ENCODE measurements at regions not wholly inside any gene's neighbourhood (a gene's known extent, or its start where the extent isn't known, plus 50 kb on each side); places are given as distances from the start of the nearest gene placed in this dataset.
"Not testable (repeated sequence)": the region's sequence is repeated elsewhere in the genome, so short reads cannot be mapped to it uniquely, and the experiment has no call there.

DNA sequence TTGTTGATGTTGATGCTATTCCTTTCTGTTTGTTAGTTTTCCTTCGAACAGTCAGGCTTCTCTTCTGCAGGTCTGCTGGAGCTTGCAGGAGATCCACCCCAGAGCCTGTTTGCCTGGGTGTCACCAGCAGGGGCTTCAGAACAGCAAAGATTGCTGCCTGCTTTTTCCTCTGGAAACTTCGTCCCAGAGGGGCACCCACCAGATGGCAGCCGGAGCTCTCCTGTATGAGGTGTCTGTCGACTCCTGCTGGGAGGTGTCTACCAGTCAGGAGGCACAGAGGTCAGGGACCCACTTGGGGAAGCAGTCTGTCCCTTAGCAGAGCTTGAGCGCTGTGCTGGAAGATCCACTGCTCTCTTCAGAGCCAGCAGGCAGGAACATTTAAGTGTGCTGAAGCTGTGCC lies 303.2 kb downstream of the ZIC1 start:
- no peak overlapping the region for H2BK20ac ChIP-seq (ENCODE audit: low read depth, low read length)
- no peaks in the 10 kb centered on the region for H3K79me1 ChIP-seq (ENCODE audit: low read depth in 1 of 2, low read length in 2 of 2)
- TF ChIP-seq RFX5 (IDR thresholded peaks at IDR 0.05; ENCODE audit: low read depth, low read length) (no peak), BHLHE40 (IDR thresholded peaks at IDR 0.05; ENCODE audit: low read depth, low read length) (no peak), MAFK (IDR thresholded peaks at IDR 0.05; ENCODE audit: low read depth, low read length) (no peak), FOS (IDR thresholded peaks at IDR 0.05; ENCODE audit: low read depth, low read length) (no peak)
- TF ChIP-seq, protein P1, sequence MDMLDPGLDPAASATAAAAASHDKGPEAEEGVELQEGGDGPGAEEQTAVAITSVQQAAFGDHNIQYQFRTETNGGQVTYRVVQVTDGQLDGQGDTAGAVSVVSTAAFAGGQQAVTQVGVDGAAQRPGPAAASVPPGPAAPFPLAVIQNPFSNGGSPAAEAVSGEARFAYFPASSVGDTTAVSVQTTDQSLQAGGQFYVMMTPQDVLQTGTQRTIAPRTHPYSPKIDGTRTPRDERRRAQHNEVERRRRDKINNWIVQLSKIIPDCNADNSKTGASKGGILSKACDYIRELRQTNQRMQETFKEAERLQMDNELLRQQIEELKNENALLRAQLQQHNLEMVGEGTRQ (IDR thresholded peaks at IDR 0.05; ENCODE audit: low read depth, low read length): no peak
- DNase-seq: no peak
- no peak overlapping the region for H3K4me3 ChIP-seq (ENCODE audit: insufficient read depth, low read depth, low read length)
- no peak overlapping the region for H3K56ac ChIP-seq (ENCODE audit: extremely low read depth, insufficient read depth, low read length)
- no peak overlapping the region for H3K9ac ChIP-seq (ENCODE audit: low read depth, low read length)
- H4K20me1 ChIP-seq (ENCODE audit: insufficient read depth, low read length): no peaks in the 10 kb centered on the region
- H2BK120ac ChIP-seq (ENCODE audit: low read depth, low read length): no peak overlapping the region
- H3K4me1 ChIP-seq (ENCODE audit: control insufficient read depth, insufficient read depth, low read length): no peaks in the 10 kb centered on the region
- no peaks in the 10 kb centered on the region for H3K27me3 ChIP-seq (ENCODE audit: control insufficient read depth, insufficient read depth, low read length)
- no peak overlapping the region for H2AFZ ChIP-seq (replicated peaks; ENCODE audit: low read length, poor library complexity)
- no peak overlapping the region for H2BK15ac ChIP-seq (ENCODE audit: low read depth, low read length)
- H2BK5ac ChIP-seq (ENCODE audit: low read depth, low read length, poor library complexity, severe bottlenecking): no peak overlapping the region
- H3K27ac ChIP-seq (ENCODE audit: insufficient read depth, low read length): no peak overlapping the region
- H3K4ac ChIP-seq (ENCODE audit: low read depth, low read length): no peak overlapping the region
- H4K8ac ChIP-seq (ENCODE audit: low read depth in 2 of 2, low read length in 2 of 2): no peak overlapping the region
- no peak overlapping the region for H3K4me2 ChIP-seq (ENCODE audit: low read depth, low read length)
- no peak overlapping the region for H2AK5ac ChIP-seq (ENCODE audit: low read depth, low read length)
- no peaks in the 10 kb centered on the region for H3K9me3 ChIP-seq (ENCODE audit: control insufficient read depth, insufficient read depth, low read length)
- no TSS peak for BruUV-seq (replicated peaks)
- H3K23ac ChIP-seq (ENCODE audit: low read depth, low read length): no peak overlapping the region
- ChIA-PET CTCF (no interaction called here), POLR2A (ENCODE audit: unreplicated experiment) (no interaction called here)
- no CpG with 5 or more reads among the region's 5 CpGs for WGBS, 2 experiments (ENCODE audit: extremely low coverage in 2 of 2, insufficient read length in 1 of 2)
- no peak overlapping the region for H4K91ac ChIP-seq (ENCODE audit: insufficient read depth, low read depth, low read length)
- no peak for ATAC-seq (ENCODE audit: low read depth)
- no peaks in the 10 kb centered on the region for H3K9me1 ChIP-seq (ENCODE audit: insufficient read depth, low read length)
- no peak overlapping the region for H3K14ac ChIP-seq (replicated peaks; ENCODE audit: low read depth, low read length)
- dilution Hi-C loops (cut with HindIII; ENCODE audit: low sequenced_read_pairs, unreplicated experiment): no loop called here
- no peak overlapping the region for H2AK9ac ChIP-seq (replicated peaks; ENCODE audit: low read depth, low read length, poor library complexity)
- H4K5ac ChIP-seq (ENCODE audit: low read depth, low read length): no peak overlapping the region
- no peaks in the 10 kb centered on the region for H3K36me3 ChIP-seq (ENCODE audit: control insufficient read depth, insufficient read depth, low read length)
- intact Hi-C loops (cut with micrococcal nuclease): no loop called here
- in situ Hi-C loops (cut with MboI; ENCODE audit: low sequenced_read_pairs): no loop called here
- no peak overlapping the region for H3K18ac ChIP-seq (ENCODE audit: low read depth, low read length)

- not testable (repeated sequence) for DNase-seq; H3K27ac ChIP-seq (ENCODE audit: insufficient read depth, low read length)
These were observed 303.6 kb downstream of the ZIC1 start for GRCh38 chr3:147712758-147713157.

More at GRCh38 chr3:147712758-147713157, 303.6 kb downstream of the ZIC1 start:
- POLR2A ChIA-PET (ENCODE audit: unreplicated experiment); H3K36me3 ChIP-seq (ENCODE audit: control insufficient read depth, insufficient read depth, low read length); H2AK5ac ChIP-seq (ENCODE audit: low read depth, low read length); BruUV-seq (replicated peaks); H3K9me3 ChIP-seq (ENCODE audit: control insufficient read depth, insufficient read depth, low read length); H2BK20ac ChIP-seq (ENCODE audit: low read depth, low read length); H3K4ac ChIP-seq (ENCODE audit: low read depth, low read length); H2AFZ ChIP-seq (replicated peaks; ENCODE audit: low read length, poor library complexity); in situ Hi-C loops (cut with MboI; ENCODE audit: low sequenced_read_pairs); H2BK120ac ChIP-seq (ENCODE audit: low read depth, low read length); H2BK15ac ChIP-seq (ENCODE audit: low read depth, low read length); ATAC-seq (ENCODE audit: low read depth); H3K4me2 ChIP-seq (ENCODE audit: low read depth, low read length); H4K20me1 ChIP-seq (ENCODE audit: insufficient read depth, low read length); H3K9ac ChIP-seq (ENCODE audit: low read depth, low read length); H4K91ac ChIP-seq (ENCODE audit: insufficient read depth, low read depth, low read length); H3K14ac ChIP-seq (replicated peaks; ENCODE audit: low read depth, low read length); CTCF ChIA-PET; H3K56ac ChIP-seq (ENCODE audit: extremely low read depth, insufficient read depth, low read length); H3K18ac ChIP-seq (ENCODE audit: low read depth, low read length); H2AK9ac ChIP-seq (replicated peaks; ENCODE audit: low read depth, low read length, poor library complexity); H3K9me1 ChIP-seq (ENCODE audit: insufficient read depth, low read length); H3K23ac ChIP-seq (ENCODE audit: low read depth, low read length); dilution Hi-C loops (cut with HindIII; ENCODE audit: low sequenced_read_pairs, unreplicated experiment); H4K8ac ChIP-seq (ENCODE audit: low read depth in 2 of 2, low read length in 2 of 2); H3K4me1 ChIP-seq (ENCODE audit: control insufficient read depth, insufficient read depth, low read length); H2BK5ac ChIP-seq (ENCODE audit: low read depth, low read length, poor library complexity, severe bottlenecking); intact Hi-C loops (cut with micrococcal nuclease); H3K4me3 ChIP-seq (ENCODE audit: insufficient read depth, low read depth, low read length); H3K27me3 ChIP-seq (ENCODE audit: control insufficient read depth, insufficient read depth, low read length); H4K5ac ChIP-seq (ENCODE audit: low read depth, low read length); H3K79me1 ChIP-seq (ENCODE audit: low read depth in 1 of 2, low read length in 2 of 2): not testable (repeated sequence)
- WGBS, 2 experiments (ENCODE audit: extremely low coverage in 2 of 2, insufficient read length in 1 of 2): no CpG with 5 or more reads among the region's 5 CpGs

Data from IMR-90 (cell line).